Ovary (tissue), 7 donors: ENCODE measurements at regions not wholly inside any gene's neighbourhood (a gene's known extent, or its start where the extent isn't known, plus 50 kb on each side); places are given as distances from the start of the nearest gene placed in this dataset.

Experiments used
- DNase-seq, 5 donors: peaks; one replicate each; pipeline ENCODE4 v3.0.0-alpha.2; 2019 to 2020
- H3K27ac ChIP-seq, 2 donors: fragments of 200-600 bp; one replicate each; pipeline versions ENCODE4 v1.5.1 to v1.8.0; 2019 to 2022
- H3K27me3 ChIP-seq: fragments of 200-600 bp; one replicate; pipeline ENCODE4 v1.8.0; 2022
- H3K36me3 ChIP-seq: fragments of 200-600 bp; sonication (generic); one replicate; pipeline ENCODE4 v1.5.1; 2019
- H3K4me1 ChIP-seq: one replicate; pipeline ENCODE4 v1.8.1; 2013; ENCODE audit warnings: mild to moderate bottlenecking, moderate library complexity; ENCODE audit not compliant: insufficient read depth
- H3K4me3 ChIP-seq: fragments of 200-600 bp; sonication (generic); one replicate; pipeline ENCODE4 v1.5.1; 2017
- H3K9me3 ChIP-seq, 2 donors: fragments of 200-600 bp in 1 of 2; sonication (generic) in 1 of 2; one replicate each; pipeline versions ENCODE4 v1.5.1 to v1.8.1; 2013 to 2019; ENCODE audit warnings: mild to moderate bottlenecking in 1 of 2, moderate library complexity in 1 of 2
- EP300 ChIP-seq: sonication (generic); formaldehyde crosslinking; IDR thresholded peaks from one replicate; pipeline ENCODE4 v1.6.1; 2017; ENCODE audit warnings: antibody characterized with exemption
- POLR2A ChIP-seq: fragments of 450-650 bp; IDR thresholded peaks from one replicate; pipeline ENCODE4 v1.6.1; 2017; ENCODE audit warnings: antibody characterized with exemption, mild to moderate bottlenecking, moderate library complexity
- WGBS, 3 donors: extraction: QIAGEN DNeasy Blood & Tissue Kit in 1 of 3; methylation state at CpG; one replicate each; pipeline versions ENCODE4 v1.1.5 to v1.1.7; 2013 to 2017; 5-methylcytosine and 5-hydroxymethylcytosine counted together
- intact Hi-C, 4 donors: fragments of 100-400 bp; cut with DNase I; formaldehyde crosslinking; loops; one replicate each; pipeline versions ENCODE4 v1.11.0 to v1.15.1; 2022 to 2023
- TF ChIP-seq, protein P1 (sequence below), 3 donors: fragments of 450-650 bp in 2 of 3; fragments of 200-600 bp in 1 of 3; IDR thresholded peaks; one replicate each; pipeline versions ENCODE4 v1.5.1 to v1.8.0; 2016 to 2022; ENCODE audit warnings: antibody characterized with exemption in 3 of 3, mild to moderate bottlenecking in 1 of 3
- donor health status: DM: no; HTN: no; CAD: no; lungs with moderate emphysema.
- donor health status: DM: no; HTN: no; CAD: no.
- donor health status: Bipolar disorder and iron deficiency.
- donor health status: DM: no; HTN: no; CAD: no.
- donor health status: DM: yes; HTN: yes; CAD: no.

DNA sequence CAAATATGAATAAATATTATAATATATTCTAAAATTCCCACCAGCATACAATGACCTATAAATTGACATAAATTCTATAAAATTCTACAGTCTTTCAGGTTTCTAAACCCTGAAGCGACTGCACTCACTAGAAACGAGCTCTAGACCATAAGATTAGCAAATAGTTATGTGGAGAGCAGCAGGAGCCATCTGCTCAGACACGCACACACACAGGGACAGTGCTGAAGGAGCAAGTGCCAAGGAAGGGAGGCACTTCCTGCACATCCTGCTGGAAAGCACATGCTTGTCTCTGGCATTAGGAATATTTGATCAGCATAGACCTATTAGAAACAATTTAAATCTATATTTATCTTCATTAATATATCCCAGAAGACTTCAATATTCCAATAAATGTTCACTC lies 713.9 kb upstream of the CDH2 start:
- Histone ChIP-seq H3K36me3 (no peaks in the 10 kb centered on the region), H3K27me3 (no peaks in the 10 kb centered on the region), H3K4me3 (no peak overlapping the region), H3K27ac (no peak overlapping the region), H3K4me1 (no peaks in the 10 kb centered on the region), H3K9me3 (no peaks in the 10 kb centered on the region)
- WGBS, 3 donors: 32 to 49% (median 41%) methylated on average over 3 of the region's 3 CpGs
- intact Hi-C loops: no loop called here
- DNase-seq: no peak
- TF ChIP-seq EP300 (no peak), POLR2A (no peak)
- TF ChIP-seq, protein P1, sequence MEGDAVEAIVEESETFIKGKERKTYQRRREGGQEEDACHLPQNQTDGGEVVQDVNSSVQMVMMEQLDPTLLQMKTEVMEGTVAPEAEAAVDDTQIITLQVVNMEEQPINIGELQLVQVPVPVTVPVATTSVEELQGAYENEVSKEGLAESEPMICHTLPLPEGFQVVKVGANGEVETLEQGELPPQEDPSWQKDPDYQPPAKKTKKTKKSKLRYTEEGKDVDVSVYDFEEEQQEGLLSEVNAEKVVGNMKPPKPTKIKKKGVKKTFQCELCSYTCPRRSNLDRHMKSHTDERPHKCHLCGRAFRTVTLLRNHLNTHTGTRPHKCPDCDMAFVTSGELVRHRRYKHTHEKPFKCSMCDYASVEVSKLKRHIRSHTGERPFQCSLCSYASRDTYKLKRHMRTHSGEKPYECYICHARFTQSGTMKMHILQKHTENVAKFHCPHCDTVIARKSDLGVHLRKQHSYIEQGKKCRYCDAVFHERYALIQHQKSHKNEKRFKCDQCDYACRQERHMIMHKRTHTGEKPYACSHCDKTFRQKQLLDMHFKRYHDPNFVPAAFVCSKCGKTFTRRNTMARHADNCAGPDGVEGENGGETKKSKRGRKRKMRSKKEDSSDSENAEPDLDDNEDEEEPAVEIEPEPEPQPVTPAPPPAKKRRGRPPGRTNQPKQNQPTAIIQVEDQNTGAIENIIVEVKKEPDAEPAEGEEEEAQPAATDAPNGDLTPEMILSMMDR (IDR thresholded peaks at IDR 0.05): no peak

DNA sequence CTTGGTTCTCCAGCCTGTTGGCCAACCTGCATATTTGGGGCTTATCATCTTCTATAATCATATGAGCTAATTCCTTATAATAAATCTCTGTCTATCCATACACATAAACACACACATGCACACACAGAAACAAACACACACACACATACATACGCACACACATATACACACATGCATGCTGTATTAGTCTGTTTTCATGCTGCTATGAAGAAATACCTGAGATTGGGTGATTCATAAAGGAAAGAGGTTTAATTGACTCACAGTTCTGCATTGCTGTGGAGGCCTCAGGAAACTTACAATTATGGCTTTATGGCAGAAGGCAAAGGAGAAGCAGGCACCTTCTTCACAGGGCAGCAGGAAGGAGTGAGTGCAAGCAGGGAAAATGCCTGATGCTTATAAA lies 707.4 kb upstream of the CDH2 start:
- Histone ChIP-seq H3K27me3 (peaks cover 2% of the 10 kb centered on the region), H3K4me3 (no peak overlapping the region), H3K36me3 (no peaks in the 10 kb centered on the region), H3K27ac (no peak overlapping the region), H3K4me1 (no peaks in the 10 kb centered on the region), H3K9me3 (no peaks in the 10 kb centered on the region)
- no peak for TF ChIP-seq POLR2A
- no peak for TF ChIP-seq EP300
- TF ChIP-seq, protein P1 (IDR thresholded peaks at IDR 0.05): no peak
- 99 to 100% (median 100%) methylated on average over 1 of the region's 1 CpG for WGBS, 3 donors
- no peak for DNase-seq
- intact Hi-C loops: no loop called here

DNA sequence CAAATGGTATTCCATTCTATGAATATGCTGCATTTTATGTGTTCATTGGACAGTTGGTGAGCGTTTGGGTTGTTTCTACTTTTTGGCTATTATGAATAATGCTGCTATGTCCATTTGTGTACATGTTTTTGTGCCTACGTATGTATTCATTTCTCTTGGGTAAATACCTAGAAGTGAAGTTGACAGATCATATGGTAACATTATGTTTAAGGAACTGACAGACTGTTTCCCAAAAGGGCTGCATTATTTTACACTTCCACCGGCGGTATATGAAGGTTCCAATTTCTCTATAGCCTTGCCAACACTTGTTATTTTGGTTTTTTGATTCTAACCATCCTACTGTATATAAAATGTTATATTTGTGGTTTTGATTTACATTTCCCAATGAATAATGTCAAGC lies 703.9 kb upstream of the CDH2 start:
- intact Hi-C loops: no loop called here
- Histone ChIP-seq H3K36me3 (no peaks in the 10 kb centered on the region), H3K4me1 (no peaks in the 10 kb centered on the region), H3K27ac (no peak overlapping the region), H3K4me3 (no peak overlapping the region), H3K27me3 (peaks cover 2% of the 10 kb centered on the region), H3K9me3 (no peaks in the 10 kb centered on the region)
- DNase-seq: no peak
- WGBS, 3 donors: 91 to 94% (median 93%) methylated on average over 4 of the region's 4 CpGs
- no peak for TF ChIP-seq POLR2A
- TF ChIP-seq, protein P1 (IDR thresholded peaks at IDR 0.05): no peak
- no peak for TF ChIP-seq EP300

DNA sequence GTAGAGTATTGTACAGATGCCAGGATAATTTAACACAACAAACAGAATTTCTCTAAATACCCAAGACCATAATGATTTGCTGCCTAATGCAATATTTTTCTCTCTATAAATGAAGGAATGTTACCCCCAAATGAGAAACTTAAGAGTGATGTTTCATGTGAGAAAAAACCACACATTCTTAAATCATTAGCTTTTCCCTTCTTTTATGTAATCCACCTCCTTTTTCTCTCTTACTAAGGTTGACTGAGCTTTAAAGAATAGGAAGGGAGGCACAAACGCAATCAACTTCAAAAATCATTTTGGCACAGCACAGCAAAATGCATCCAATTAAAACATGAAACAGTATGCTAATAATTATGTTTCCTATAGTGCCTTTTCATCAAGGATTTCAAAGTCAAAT lies 698.1 kb upstream of the CDH2 start:
- intact Hi-C loops: no loop called here
- no peaks in the 10 kb centered on the region for H3K36me3 ChIP-seq
- no peak overlapping the region for H3K4me3 ChIP-seq
- no peak for DNase-seq
- H3K27me3 ChIP-seq: peaks cover 1% of the 10 kb centered on the region
- TF ChIP-seq, protein P1 (IDR thresholded peaks at IDR 0.05): no peak
- TF ChIP-seq EP300: no peak
- TF ChIP-seq POLR2A: no peak
- H3K9me3 ChIP-seq: no peaks in the 10 kb centered on the region
- 64 to 84% (median 75%) methylated on average over 1 of the region's 1 CpG for WGBS, 3 donors
- H3K27ac ChIP-seq: no peak overlapping the region
- H3K4me1 ChIP-seq: no peaks in the 10 kb centered on the region

DNA sequence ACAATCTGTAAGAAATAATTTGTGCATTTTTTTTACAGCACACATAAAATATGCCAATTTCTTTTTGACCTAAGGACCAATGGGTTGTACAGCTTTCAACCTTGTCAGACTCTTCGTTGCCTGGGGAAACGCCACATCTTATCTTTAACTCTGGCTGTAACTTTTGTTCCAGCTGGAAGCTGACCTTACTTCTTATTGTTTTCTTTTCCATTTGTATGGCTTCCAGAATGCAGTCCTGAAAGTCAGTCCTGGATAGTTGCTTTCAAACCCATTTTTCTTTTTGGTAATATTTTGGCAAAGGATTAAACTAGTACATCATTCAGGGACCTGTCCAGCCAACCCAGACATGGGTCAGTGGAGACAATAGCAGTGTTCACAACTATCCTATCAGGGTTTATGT lies 686.5 kb upstream of the CDH2 start:
- Histone ChIP-seq H3K9me3 (no peaks in the 10 kb centered on the region), H3K36me3 (no peaks in the 10 kb centered on the region), H3K4me3 (no peak overlapping the region), H3K27me3 (no peaks in the 10 kb centered on the region), H3K27ac (no peak overlapping the region), H3K4me1 (no peaks in the 10 kb centered on the region)
- DNase-seq: no peak
- WGBS, 3 donors: 3% methylated on average over 2 of the region's 2 CpGs
- TF ChIP-seq POLR2A: no peak
- TF ChIP-seq EP300: no peak
- TF ChIP-seq, protein P1 (IDR thresholded peaks at IDR 0.05): no peak
- intact Hi-C loops: no loop called here
